Brain microvascular endothelial cell (primary cell): ENCODE measurements at regions not wholly inside any gene's neighbourhood (a gene's known extent, or its start where the extent isn't known, plus 50 kb on each side); places are given as distances from the start of the nearest gene placed in this dataset.
A peak's percentile ranks its signal among the peaks of the same experiment; 100 is the strongest.

Source experiments
- DNase-seq: peaks from one replicate; pipeline ENCODE4 v3.0.0-alpha.2; 2020
- H3K27ac ChIP-seq: fragments of 250-450 bp; sonication (Bioruptor Pico); 2 replicates; pipeline ENCODE4 v1.5.1; 2020; ENCODE audit warnings: mild to moderate bottlenecking, moderate library complexity
- H3K27me3 ChIP-seq: fragments of 250-450 bp; sonication (Bioruptor Pico); replicated peaks from 2 replicates; pipeline ENCODE4 v1.5.1; 2020; ENCODE audit warnings: mild to moderate bottlenecking
- H3K36me3 ChIP-seq: fragments of 250-450 bp; sonication (Bioruptor Pico); replicated peaks from 2 replicates; pipeline ENCODE4 v1.5.1; 2020; ENCODE audit warnings: mild to moderate bottlenecking
- H3K4me3 ChIP-seq: 2 replicates; pipeline ENCODE4 v1.5.1; 2011; ENCODE audit warnings: low read depth, mild to moderate bottlenecking, control low read depth, low read length, moderate library complexity
- CTCF ChIP-seq: IDR thresholded peaks from 2 replicates; pipeline ENCODE4 v1.5.1; 2011; ENCODE audit warnings: low read depth, mild to moderate bottlenecking, moderate library complexity, low read length, control low read depth, inconsistent platforms; ENCODE audit errors: missing control alignments
- in situ Hi-C: cut with HindIII; loops from 2 replicates; pipeline ENCODE4 v1.10.0; 2017; ENCODE audit warnings: low sequenced_read_pairs, low pct_ligation_motif_present

- Histone ChIP-seq H3K4me3 (no peak overlapping the region), H3K27me3 (no peaks in the 10 kb centered on the region), H3K27ac (no peak overlapping the region), H3K36me3 (no peaks in the 10 kb centered on the region)
- no peak for DNase-seq
- TF ChIP-seq CTCF = no peak
- in situ Hi-C loops = no loop called here
Measured at GRCh38 chr7:121633186-121633585, 237.1 kb upstream of the FAM3C start.

- H3K27ac ChIP-seq = peak overlapping the region; percentile 46
- H3K27me3 ChIP-seq = no peaks in the 10 kb centered on the region
- H3K36me3 ChIP-seq = no peaks in the 10 kb centered on the region
- no peak overlapping the region for H3K4me3 ChIP-seq
- peak; percentile 70 for DNase-seq
- no peak for TF ChIP-seq CTCF
- in situ Hi-C loops = no loop called here
Measured at GRCh38 chr7:121624958-121625357, 228.8 kb upstream of the FAM3C start.

GRCh38 chr7:121623130-121623872, 227.2 kb upstream of the FAM3C start:
- H3K36me3 ChIP-seq = no peaks in the 10 kb centered on the region
- H3K4me3 ChIP-seq = no peak overlapping the region
- no peak for DNase-seq
- H3K27ac ChIP-seq = no peak overlapping the region
- no peak for TF ChIP-seq CTCF
- in situ Hi-C loops = no loop called here
- H3K27me3 ChIP-seq = no peaks in the 10 kb centered on the region

GRCh38 chr7:121621937-121622336, 225.8 kb upstream of the FAM3C start:
- no peaks in the 10 kb centered on the region for H3K36me3 ChIP-seq
- H3K27me3 ChIP-seq = no peaks in the 10 kb centered on the region
- in situ Hi-C loops = no loop called here
- no peak overlapping the region for H3K4me3 ChIP-seq
- no peak for TF ChIP-seq CTCF
- peak overlapping the region; percentile 56 for H3K27ac ChIP-seq
- no peak for DNase-seq

GRCh38 chr7:121620953-121621606, 225.0 kb upstream of the FAM3C start:
- no peak overlapping the region for H3K27ac ChIP-seq
- DNase-seq = no peak
- TF ChIP-seq CTCF = no peak
- H3K4me3 ChIP-seq = no peak overlapping the region
- no peaks in the 10 kb centered on the region for H3K36me3 ChIP-seq
- H3K27me3 ChIP-seq = no peaks in the 10 kb centered on the region
- in situ Hi-C loops = no loop called here
